ENCODE measurements at regions not wholly inside any gene's neighbourhood (a gene's known extent, or its start where the extent isn't known, plus 50 kb on each side); places are given as distances from the start of the nearest gene placed in this dataset.

GRCh38 chr21:26754853-26755252 is 90.4 kb downstream of the ADAMTS1 start:
- no peak for TF ChIP-seq MAX (IDR thresholded peaks at IDR 0.05)
- TF ChIP-seq REST (IDR thresholded peaks at IDR 0.05; ENCODE audit: low read depth): no peak
- no peak for TF ChIP-seq RAD21 (IDR thresholded peaks at IDR 0.05; ENCODE audit: low read depth)
- TF ChIP-seq ZBTB7A (IDR thresholded peaks at IDR 0.05; ENCODE audit: low read depth): no peak
- no peak for TF ChIP-seq EP300 (IDR thresholded peaks at IDR 0.05; ENCODE audit: borderline replicate concordance)
- TF ChIP-seq TAF1 (IDR thresholded peaks at IDR 0.05; ENCODE audit: low read depth): no peak
- no peak for TF ChIP-seq EGR1 (IDR thresholded peaks at IDR 0.05)
- TF ChIP-seq TCF12 (IDR thresholded peaks at IDR 0.05; ENCODE audit: low read depth): no peak
- TF ChIP-seq CEBPB (IDR thresholded peaks at IDR 0.05): no peak
